Myocyte (in vitro differentiated cells): ENCODE measurements at regions not wholly inside any gene's neighbourhood (a gene's known extent, or its start where the extent isn't known, plus 50 kb on each side); places are given as distances from the start of the nearest gene placed in this dataset.
A peak's percentile ranks its signal among the peaks of the same experiment; 100 is the strongest.
"Not testable (repeated sequence)": the region's sequence is repeated elsewhere in the genome, so short reads cannot be mapped to it uniquely, and the experiment has no call there.

Source experiments
- DNase-seq: peaks from one replicate; pipeline ENCODE4 v3.0.0-alpha.2; 2012; ENCODE audit warnings: low read depth

GRCh38 chr14:49946320-49947141 is 53.6 kb downstream of the ARF6 start:
- DNase-seq, result peak; percentile 59

- DNase-seq, result no peak
Observed at GRCh38 chr14:49947506-49947905, 54.6 kb downstream of the ARF6 start.

GRCh38 chr14:49950275-49951228 is 57.7 kb downstream of the ARF6 start:
- DNase-seq, result no peak

GRCh38 chr14:49951229-49951607 is 58.3 kb downstream of the ARF6 start:
- no peak for DNase-seq

- no peak for DNase-seq
Observed at GRCh38 chr14:49951691-49952345, 58.9 kb downstream of the ARF6 start.

GRCh38 chr14:49953196-49953595 is 60.3 kb downstream of the ARF6 start:
- no peak for DNase-seq

- peak; percentile 74 for DNase-seq
Observed at GRCh38 chr14:49954171-49954631, 61.3 kb downstream of the ARF6 start.

GRCh38 chr14:49955024-49955423 is 62.1 kb downstream of the ARF6 start:
- DNase-seq, result no peak

- peak; percentile 43 for DNase-seq
Observed at GRCh38 chr14:49957089-49957852, 64.4 kb downstream of the ARF6 start.

GRCh38 chr14:49959822-49960408 is 67.0 kb downstream of the ARF6 start:
- no peak for DNase-seq

GRCh38 chr14:49960453-49960852 is 67.6 kb downstream of the ARF6 start:
- no peak for DNase-seq

- peak; percentile 44 for DNase-seq
Observed at GRCh38 chr14:49961270-49962222, 68.7 kb downstream of the ARF6 start.

- no peak for DNase-seq
Observed at GRCh38 chr14:49962621-49963020, 69.7 kb downstream of the ARF6 start.

GRCh38 chr14:49965068-49965651 is 72.3 kb downstream of the ARF6 start:
- not testable (repeated sequence) for DNase-seq

- DNase-seq, result peak; percentile 85
Observed at GRCh38 chr14:49966304-49966809, 73.5 kb downstream of the ARF6 start.

GRCh38 chr14:49966971-49967630 is 74.2 kb downstream of the ARF6 start:
- DNase-seq, result no peak

- DNase-seq, result no peak
Observed at GRCh38 chr14:49969961-49970360, 77.1 kb downstream of the ARF6 start.
